ENCODE measurements at regions not wholly inside any gene's neighbourhood (a gene's known extent, or its start where the extent isn't known, plus 50 kb on each side); places are given as distances from the start of the nearest gene placed in this dataset.

GRCh38 chr13:106349080-106349931, 186.2 kb downstream of the EFNB2 start:
- no peak for DNase-seq

DNA sequence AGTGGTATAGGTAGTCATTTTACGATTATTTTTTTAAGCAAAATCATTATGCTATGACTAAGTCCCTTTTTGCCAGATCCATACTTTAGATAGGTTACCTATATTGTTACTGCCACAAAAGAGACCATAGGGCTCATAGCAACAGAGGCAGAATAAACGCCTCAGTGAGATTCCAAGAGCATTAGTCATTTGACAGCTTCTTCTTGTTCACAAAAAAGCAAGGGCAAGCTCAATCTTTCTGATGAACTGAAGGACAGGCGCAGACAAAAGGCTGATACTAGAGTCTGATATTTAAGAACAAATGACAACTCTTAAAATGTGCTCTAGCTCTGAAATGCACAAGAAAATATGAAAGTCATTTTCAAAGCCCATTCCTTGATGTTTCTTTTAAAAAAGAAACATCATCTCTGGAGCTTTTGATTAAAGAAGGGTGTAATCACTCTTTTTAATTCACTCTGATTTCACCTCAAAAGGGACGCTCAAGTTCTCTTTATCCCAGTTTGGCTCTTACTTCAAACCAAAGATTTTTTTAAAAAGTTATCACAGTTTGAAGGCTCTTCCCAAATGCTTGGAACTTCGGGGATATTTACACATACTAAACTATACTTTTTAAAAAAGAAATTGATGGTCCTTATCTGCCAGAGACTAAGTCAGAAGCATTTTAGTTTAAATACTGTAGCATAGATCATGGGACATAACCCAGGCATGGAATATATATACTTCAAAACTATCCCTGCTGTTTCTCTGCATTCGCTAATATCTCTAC, 187.2 kb downstream of the EFNB2 start:
- DNase-seq, result no peak

DNA sequence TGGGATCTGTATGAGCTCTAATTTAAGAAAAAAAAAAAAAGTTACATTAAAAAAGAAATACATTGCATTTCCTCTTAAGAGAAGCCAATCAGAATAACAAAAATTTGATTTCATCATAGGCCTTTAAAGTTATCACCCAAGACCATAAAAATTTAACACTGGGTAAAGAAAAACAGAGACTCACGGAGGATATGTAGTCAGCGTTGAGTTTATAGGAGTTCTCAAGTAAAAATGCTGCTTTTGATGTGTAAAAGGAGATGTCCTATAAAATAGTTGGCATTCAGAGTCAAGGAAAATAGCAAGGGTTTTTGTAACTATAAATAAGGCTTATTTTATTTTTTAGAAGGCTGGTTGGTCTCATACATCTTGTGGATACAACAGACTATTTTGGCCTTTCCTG, 191.1 kb downstream of the EFNB2 start:
- no peak for DNase-seq

GRCh38 chr13:106343836-106344235, 191.6 kb downstream of the EFNB2 start:
- no peak for DNase-seq

DNA sequence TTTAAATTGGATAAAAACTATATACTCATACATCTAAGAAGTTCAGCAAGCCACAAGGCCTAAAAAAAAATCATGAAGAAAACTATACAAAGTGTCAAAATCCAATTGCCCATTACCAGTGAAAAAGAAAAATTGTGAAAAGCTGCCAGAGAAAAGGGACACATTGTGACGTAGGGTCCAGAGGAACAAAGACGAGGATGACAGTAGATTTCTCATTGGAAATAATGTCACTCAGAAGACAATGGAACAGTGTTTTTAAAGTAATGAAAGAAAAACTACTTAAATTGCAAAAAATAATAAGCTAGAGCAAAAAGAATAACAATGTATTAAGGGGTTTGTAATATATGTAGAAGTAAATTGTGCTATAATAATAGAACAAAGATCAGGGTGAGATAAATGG, 195.2 kb downstream of the EFNB2 start:
- DNase-seq, result no peak

DNA sequence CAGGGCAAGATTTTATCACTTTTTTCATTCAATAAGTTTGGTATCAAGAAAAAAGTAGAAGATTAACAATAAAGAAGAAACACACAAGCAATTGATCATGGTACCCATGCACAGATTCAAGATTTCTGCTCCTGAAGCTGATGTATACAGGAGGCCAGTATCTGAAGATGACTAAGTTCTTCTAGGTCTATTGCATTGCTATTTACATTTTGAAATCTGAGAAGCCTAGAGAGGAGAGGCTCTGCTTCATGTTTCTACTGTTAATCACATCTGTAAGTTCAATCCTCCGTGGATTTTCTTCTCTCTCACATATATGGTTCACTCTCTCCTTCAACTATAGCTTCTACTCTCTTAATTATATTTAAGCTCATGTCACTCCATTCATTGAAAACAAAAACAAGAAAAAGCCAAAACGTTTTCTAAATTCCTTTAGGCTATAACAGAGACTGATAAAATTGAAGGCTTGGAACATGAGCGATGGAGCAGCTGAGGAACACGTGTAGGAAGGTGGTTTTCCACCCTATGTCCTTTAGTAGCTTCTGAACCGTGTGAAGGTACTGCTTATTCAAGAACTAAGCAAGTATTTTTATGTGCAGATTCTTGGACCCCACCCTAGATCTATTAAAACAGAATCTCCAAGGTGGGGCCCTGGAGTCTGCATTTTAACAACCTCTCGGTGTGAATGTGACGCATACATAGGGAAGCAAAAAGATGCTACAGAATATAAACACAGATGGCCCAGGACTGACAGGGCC, 198.2 kb downstream of the EFNB2 start:
- DNase-seq, result no peak

- DNase-seq, result no peak
These were observed 198.8 kb downstream of the EFNB2 start for GRCh38 chr13:106336668-106337067.

GRCh38 chr13:106332621-106333020, 202.8 kb downstream of the EFNB2 start:
- no peak for DNase-seq

DNA sequence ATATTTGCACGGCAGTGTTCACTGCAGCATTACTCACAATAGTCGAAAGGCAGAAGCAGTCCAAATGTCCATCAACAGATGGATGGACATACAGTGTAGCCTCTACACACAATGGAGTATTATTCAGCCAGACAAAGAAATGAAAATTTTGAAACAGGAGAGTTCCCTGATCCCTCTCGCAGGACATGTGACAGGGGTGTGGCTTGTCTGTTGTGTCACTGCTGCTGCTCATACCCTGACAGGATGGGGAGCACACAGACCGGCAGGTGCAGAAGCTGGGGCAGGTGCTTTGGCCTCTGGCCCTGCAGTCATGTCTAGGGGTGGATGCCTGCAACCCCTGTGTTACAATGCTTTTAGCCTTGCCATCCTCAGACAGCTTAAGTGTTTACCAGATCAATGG, 204.3 kb downstream of the EFNB2 start:
- no peak for DNase-seq

- no peak for DNase-seq
These were observed 205.5 kb downstream of the EFNB2 start for GRCh38 chr13:106329941-106330340.

GRCh38 chr13:106326751-106327150, 208.7 kb downstream of the EFNB2 start:
- no peak for DNase-seq

GRCh38 chr13:106324444-106324843, 211.0 kb downstream of the EFNB2 start:
- DNase-seq, result no peak

DNA sequence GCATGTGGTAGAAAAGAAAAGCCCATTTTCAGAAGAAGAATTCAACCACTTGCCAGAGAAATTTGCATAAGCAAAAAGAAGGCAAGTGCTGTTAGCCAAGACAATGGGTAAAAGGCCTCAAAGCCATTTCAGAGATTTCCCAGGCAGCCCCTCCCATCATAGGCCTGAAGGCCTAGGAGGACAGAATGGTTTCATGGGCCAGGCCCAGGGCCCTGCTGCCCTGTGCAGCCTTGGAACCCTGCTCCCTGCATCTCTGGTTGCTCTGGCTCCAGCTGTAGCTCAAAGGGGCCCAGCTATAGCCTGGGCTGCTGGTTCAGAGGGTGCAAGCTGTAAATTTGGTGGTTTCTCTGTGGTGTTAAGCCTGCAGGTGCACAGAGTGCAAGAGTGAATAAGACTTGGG, 212.8 kb downstream of the EFNB2 start:
- DNase-seq, result no peak

DNA sequence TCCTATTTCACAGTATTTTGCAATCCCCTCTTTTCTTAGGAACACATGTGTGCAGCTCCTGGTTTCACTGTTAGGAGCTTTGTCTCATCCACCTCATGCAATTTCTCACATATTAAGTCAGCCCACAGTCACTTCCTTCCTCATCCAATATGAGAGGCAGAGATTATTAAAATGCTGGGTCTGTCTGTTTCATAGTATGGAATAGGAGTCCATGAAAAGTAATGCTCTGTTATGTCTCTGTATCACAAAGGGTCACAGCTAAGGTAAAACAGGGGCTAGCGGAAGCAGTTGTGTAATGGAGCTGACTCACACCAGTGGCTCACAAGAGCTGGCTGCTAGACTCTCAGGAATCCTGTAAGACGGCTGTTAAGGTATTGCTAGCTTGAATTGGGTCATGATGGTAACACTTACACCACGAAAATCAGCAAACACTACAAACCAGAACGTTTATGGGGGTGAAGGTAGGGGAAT, 216.5 kb downstream of the EFNB2 start:
- DNase-seq, result no peak

DNA sequence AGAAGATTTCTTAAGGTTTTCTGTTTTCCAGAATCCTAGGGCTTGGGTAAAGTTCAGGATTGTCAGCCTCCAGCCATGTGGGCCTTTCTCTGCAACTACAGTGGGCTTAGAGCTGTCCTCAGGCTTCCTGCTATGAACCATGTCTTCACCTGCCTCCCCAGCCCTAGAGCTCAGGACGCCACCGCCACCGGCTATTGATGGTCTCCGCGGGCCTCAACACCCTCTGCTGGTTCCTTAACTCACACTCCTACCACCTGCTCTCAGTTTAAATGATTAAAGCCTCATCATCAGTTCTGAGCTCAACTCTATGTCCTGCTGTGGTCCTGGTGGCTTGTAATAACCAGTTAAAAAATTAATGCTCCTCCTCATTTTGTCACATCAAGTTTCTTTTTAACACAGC, 221.0 kb downstream of the EFNB2 start:
- DNase-seq, result no peak

GRCh38 chr13:106311004-106311403, 224.5 kb downstream of the EFNB2 start:
- no peak for DNase-seq

DNA sequence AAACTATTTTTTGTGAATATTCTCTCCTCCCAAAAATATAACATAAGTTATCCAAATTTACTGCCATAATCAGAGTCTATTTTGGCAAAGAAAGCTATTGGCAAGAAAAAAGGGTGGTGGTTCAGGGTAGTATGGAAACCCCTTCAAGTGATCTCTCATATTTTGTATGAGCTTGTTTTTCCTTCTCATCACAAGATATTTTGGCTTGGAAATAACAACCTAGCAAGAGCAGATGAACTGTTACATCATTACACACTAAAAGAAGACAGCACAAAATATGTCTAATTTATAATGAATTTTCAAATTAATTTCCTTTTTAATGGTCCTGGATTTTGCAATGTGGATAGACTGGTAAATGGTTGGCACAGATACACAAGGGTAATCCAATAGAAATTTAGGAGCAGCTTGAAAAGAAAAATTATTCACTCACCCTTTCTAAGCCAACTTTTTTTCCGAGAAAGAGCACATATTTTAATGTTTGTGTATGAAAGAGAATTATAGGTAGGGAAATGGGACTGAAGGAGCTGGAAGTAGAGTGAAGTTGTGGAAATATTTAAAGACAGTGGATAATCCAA, 225.1 kb downstream of the EFNB2 start:
- DNase-seq, result no peak

DNA sequence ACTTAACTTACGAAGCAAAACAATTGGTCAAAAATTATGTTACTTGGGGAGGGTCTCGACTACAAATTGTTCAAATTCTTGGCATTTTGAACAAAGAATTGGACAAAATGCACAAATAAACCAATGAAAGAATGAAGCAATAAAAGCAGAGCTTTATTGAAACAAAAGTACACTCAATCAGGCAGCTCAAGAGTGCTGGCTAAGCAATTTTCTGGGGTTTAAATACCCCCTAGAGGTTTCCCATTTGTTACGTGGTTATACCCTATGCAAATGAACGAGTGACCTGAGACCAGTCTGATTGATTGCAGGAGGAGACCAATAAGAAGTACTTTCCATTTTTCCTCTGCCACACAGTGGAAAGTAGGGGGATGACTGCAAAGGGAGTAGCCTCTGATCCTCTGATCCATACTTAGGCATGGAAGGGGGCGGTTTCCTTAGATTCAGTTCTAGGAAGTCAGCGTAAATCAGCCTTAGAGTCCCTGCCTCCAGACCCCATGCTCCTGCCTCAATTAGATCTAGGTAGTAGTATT, 228.6 kb downstream of the EFNB2 start:
- DNase-seq, result no peak

DNA sequence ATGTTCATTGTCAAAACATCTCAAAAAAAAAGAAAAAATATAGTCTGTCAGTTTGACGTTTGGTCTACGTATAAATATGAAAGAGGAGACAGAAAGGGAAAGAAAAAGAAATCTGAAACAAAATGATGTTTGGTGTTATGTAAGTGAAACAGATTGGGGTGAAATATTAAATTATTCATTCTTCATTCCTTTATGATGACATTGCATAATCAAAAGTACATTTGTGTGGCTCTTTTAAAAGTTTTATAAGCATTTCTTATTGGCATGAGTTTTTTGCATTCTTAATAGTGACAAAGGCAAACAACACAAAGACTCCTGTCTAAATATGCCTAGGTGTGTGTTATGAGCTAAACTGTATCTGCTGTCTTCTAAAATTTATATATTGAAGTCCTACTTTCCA, 232.6 kb downstream of the EFNB2 start:
- no peak for DNase-seq

GRCh38 chr13:106302011-106302410, 233.5 kb downstream of the EFNB2 start:
- no peak for DNase-seq

DNA sequence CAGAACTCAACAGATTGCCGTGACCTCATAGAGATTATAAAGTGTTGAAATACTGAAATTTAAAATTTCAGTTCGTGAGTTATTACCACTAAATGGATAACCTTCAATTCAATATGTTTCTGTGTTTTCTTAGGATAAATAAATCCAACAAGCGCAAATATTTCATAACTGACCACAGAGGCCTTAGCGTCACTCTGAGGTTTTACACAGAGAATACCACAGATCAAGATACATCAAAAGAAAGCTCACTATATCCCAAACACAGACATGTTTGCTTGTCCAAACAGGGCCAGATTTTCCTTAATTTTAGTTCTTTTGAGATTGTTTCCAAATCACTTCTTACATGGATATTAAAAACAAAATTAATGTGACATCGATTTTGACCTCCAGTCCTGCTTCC, 235.8 kb downstream of the EFNB2 start:
- DNase-seq, result no peak

DNA sequence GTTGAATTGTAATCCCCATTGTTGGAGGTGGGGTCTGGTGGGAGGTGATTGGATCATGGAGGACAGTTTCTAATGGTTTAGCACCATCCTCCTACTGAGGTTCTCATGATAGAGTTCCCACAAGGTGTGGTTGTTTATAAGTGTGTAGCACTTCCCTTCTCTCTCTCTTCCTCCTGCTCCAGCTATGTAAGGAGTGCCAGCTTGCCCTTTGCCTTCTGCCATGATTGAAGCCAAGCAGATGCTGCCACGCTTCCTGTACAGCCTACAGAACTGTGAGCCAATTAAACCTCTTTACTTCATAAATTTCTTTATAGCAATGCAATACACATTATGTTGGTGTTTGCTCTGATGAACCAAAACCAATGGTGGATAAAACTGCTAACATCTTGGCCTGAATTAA, 238.2 kb downstream of the EFNB2 start:
- DNase-seq, result no peak

DNA sequence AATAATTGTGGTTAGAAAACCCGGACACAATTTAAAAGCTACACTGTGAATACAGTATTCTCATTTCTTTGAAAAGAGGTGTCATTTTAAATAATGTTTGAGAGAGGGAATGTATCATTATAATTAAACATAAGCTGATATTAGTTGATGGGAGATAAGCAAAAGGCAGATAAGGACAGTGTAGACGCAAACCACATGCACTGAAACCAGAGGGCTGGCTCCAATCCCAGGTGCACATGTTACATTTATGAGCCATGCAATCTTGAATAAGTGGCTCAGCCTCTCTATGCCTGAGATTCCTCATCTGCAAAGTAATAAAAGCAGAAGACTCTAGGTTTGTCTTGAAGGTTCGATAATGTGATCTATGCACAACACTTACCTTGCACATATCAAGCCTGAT, 238.7 kb downstream of the EFNB2 start:
- no peak for DNase-seq

All from activated naive CD4-positive, alpha-beta T cell treated with Interleukin-2 at 50 U/mL for 16 hours (primary cell).